Mammary epithelial cell (primary cell): ENCODE measurements at regions not wholly inside any gene's neighbourhood (a gene's known extent, or its start where the extent isn't known, plus 50 kb on each side); places are given as distances from the start of the nearest gene placed in this dataset.

Experiments used
- CTCF ChIP-seq, 2 donors: IDR thresholded peaks in 1 of 2; conservative IDR thresholded peaks in 1 of 2; 2 replicates each; pipeline ENCODE4 v1.5.1; 2011 to 2012; ENCODE audit warnings: inconsistent platforms in 2 of 2, low read length in 2 of 2, mild to moderate bottlenecking in 2 of 2, control low read depth in 1 of 2, low read depth in 1 of 2; ENCODE audit not compliant: insufficient read depth in 1 of 2; ENCODE audit errors: extremely low read depth in 1 of 2
- EZH2 ChIP-seq: IDR thresholded peaks from 2 replicates; pipeline ENCODE4 v1.6.1; 2012; ENCODE audit warnings: low read length, inconsistent platforms, borderline replicate concordance

- TF ChIP-seq CTCF (conservative IDR thresholded peaks at IDR 0.05 in 1 of 2, IDR thresholded peaks at IDR 0.05 in 1 of 2; ENCODE audit: extremely low read depth in 1 of 2, insufficient read depth in 1 of 2, low read depth in 1 of 2, low read length in 2 of 2), result no peak
- no peak for TF ChIP-seq EZH2
Measured at GRCh38 chr6:14267885-14268660, 150.5 kb downstream of the CD83 start.
